SK-N-SH treated with all-trans-retinoic acid at 6 μM for 48 hours (cell line): ENCODE measurements at regions not wholly inside any gene's neighbourhood (a gene's known extent, or its start where the extent isn't known, plus 50 kb on each side); places are given as distances from the start of the nearest gene placed in this dataset.

Experiments used
- ATAC-seq: fragments of 200-7000 bp; cut with Tn5 transposase; 3 replicates; pipeline ENCODE4 v1.9.1; 2020; ENCODE audit warnings: mild to moderate bottlenecking, moderate library complexity
- ARNTL ChIP-seq: fragments of 450-650 bp; formaldehyde crosslinking; IDR thresholded peaks from 2 replicates; pipeline ENCODE4 v1.5.0; 2020; ENCODE audit warnings: low read depth, mild to moderate bottlenecking, moderate library complexity, borderline replicate concordance
- BACH2 ChIP-seq: fragments of 250-450 bp; sonication (Bioruptor Pico); IDR thresholded peaks from 2 replicates; pipeline ENCODE4 v1.9.0; 2021; ENCODE audit warnings: mild to moderate bottlenecking, borderline replicate concordance
- CSDC2 ChIP-seq: fragments of 250-450 bp; sonication (Bioruptor Pico); IDR thresholded peaks from 2 replicates; pipeline ENCODE4 v1.5.0; 2020; ENCODE audit warnings: mild to moderate bottlenecking, moderate library complexity
- ESRRG ChIP-seq: fragments of 250-450 bp; sonication (Bioruptor Pico); IDR thresholded peaks from 2 replicates; pipeline ENCODE4 v1.6.1; 2021; ENCODE audit warnings: mild to moderate bottlenecking
- GLIS3 ChIP-seq: fragments of 250-450 bp; sonication (Bioruptor Pico); IDR thresholded peaks from 2 replicates; pipeline ENCODE4 v1.5.0; 2020; ENCODE audit warnings: mild to moderate bottlenecking, moderate library complexity
- ISL1 ChIP-seq: fragments of 250-450 bp; sonication (Bioruptor Pico); IDR thresholded peaks from 2 replicates; pipeline ENCODE4 v2.1.2; 2022; ENCODE audit warnings: mild to moderate bottlenecking, moderate library complexity
- OSR1 ChIP-seq: fragments of 250-450 bp; sonication (Bioruptor Pico); IDR thresholded peaks from 2 replicates; pipeline ENCODE4 v1.8.0; 2022; ENCODE audit warnings: moderate library complexity, mild to moderate bottlenecking, inconsistent platforms
- PPARA ChIP-seq: fragments of 250-450 bp; sonication (Bioruptor Pico); IDR thresholded peaks from 2 replicates; pipeline ENCODE4 v1.5.0; 2020; ENCODE audit warnings: mild to moderate bottlenecking, borderline replicate concordance
- RARB ChIP-seq: fragments of 250-450 bp; sonication (Bioruptor Pico); IDR thresholded peaks from 2 replicates; pipeline ENCODE4 v1.8.0; 2021; ENCODE audit warnings: mild to moderate bottlenecking, moderate library complexity
- SNAI2 ChIP-seq: fragments of 250-450 bp; sonication (Bioruptor Pico); IDR thresholded peaks from 2 replicates; pipeline ENCODE4 v1.5.0; 2020; ENCODE audit warnings: mild to moderate bottlenecking, moderate library complexity
- TCF4 ChIP-seq: fragments of 250-450 bp; sonication (Bioruptor Pico); IDR thresholded peaks from 2 replicates; pipeline ENCODE4 v1.8.0; 2021; ENCODE audit warnings: mild to moderate bottlenecking, moderate library complexity, borderline replicate concordance
- TOX ChIP-seq: fragments of 250-450 bp; sonication (Bioruptor Pico); IDR thresholded peaks from 2 replicates; pipeline ENCODE4 v1.8.0; 2021; ENCODE audit warnings: mild to moderate bottlenecking, moderate library complexity, borderline replicate concordance
- ZC3H10 ChIP-seq: fragments of 250-450 bp; sonication (Bioruptor Pico); IDR thresholded peaks from 2 replicates; pipeline ENCODE4 v1.5.1; 2021; ENCODE audit warnings: mild to moderate bottlenecking, moderate library complexity
- ZFP3 ChIP-seq: fragments of 250-450 bp; sonication (Bioruptor Pico); IDR thresholded peaks from 2 replicates; pipeline ENCODE4 v1.5.0; 2020; ENCODE audit warnings: mild to moderate bottlenecking, moderate library complexity
- ZFP30 ChIP-seq: fragments of 450-650 bp; formaldehyde crosslinking; IDR thresholded peaks from 2 replicates; pipeline ENCODE4 v1.5.0; 2022; ENCODE audit warnings: mild to moderate bottlenecking, moderate library complexity
- ZNF565 ChIP-seq: fragments of 450-650 bp; formaldehyde crosslinking; conservative IDR thresholded peaks from 2 replicates; pipeline ENCODE4 v1.5.0; 2020; ENCODE audit warnings: low read depth, mild to moderate bottlenecking, moderate library complexity
- ZNF8 ChIP-seq: fragments of 450-650 bp; formaldehyde crosslinking; IDR thresholded peaks from 2 replicates; pipeline ENCODE4 v1.5.0; 2020; ENCODE audit warnings: mild to moderate bottlenecking, moderate library complexity
- TF ChIP-seq, protein P1 (sequence below): fragments of 250-450 bp; sonication (Bioruptor Pico); IDR thresholded peaks from 2 replicates; pipeline ENCODE4 v1.5.1; 2021; ENCODE audit warnings: mild to moderate bottlenecking, moderate library complexity
- TF ChIP-seq, protein P2 (sequence below): fragments of 250-450 bp; sonication (Bioruptor Pico); IDR thresholded peaks from 2 replicates; pipeline ENCODE4 v1.5.0; 2020; ENCODE audit warnings: mild to moderate bottlenecking, moderate library complexity
- TF ChIP-seq, protein P3 (sequence below): fragments of 250-450 bp; sonication (Bioruptor Pico); IDR thresholded peaks from 2 replicates; pipeline ENCODE4 v1.5.1; 2020; ENCODE audit warnings: low read depth, mild to moderate bottlenecking, moderate library complexity
- TF ChIP-seq, protein P4 (sequence below): fragments of 250-450 bp; sonication (Bioruptor Pico); IDR thresholded peaks from 2 replicates; pipeline ENCODE4 v1.8.0; 2021; ENCODE audit warnings: low read depth, mild to moderate bottlenecking, moderate library complexity, borderline replicate concordance

DNA sequence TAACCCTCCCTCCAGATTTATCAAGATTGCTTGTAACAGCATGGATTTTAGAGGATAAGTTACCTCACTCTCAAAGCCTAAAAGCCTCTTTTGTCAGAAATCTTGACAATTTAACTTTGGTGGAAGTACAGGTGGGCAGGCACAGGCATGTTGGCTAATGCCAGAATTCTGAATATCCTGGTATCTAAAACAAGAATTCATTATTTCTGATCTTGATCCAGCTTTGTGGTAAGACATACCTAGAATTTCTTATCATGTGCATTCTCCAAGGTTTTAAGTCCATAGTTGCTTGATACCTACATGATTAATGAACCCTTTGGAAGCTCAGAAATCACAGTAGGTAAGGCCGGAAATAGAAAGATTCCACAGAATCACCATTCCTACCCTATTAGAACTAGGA lies 109.9 kb upstream of the TTC14 start:
- TF ChIP-seq, protein P1, sequence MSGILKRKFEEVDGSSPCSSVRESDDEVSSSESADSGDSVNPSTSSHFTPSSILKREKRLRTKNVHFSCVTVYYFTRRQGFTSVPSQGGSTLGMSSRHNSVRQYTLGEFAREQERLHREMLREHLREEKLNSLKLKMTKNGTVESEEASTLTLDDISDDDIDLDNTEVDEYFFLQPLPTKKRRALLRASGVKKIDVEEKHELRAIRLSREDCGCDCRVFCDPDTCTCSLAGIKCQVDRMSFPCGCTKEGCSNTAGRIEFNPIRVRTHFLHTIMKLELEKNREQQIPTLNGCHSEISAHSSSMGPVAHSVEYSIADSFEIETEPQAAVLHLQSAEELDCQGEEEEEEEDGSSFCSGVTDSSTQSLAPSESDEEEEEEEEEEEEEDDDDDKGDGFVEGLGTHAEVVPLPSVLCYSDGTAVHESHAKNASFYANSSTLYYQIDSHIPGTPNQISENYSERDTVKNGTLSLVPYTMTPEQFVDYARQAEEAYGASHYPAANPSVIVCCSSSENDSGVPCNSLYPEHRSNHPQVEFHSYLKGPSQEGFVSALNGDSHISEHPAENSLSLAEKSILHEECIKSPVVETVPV (CRISPR knock-in tag): no peak
- TF ChIP-seq ARNTL (CRISPR knock-in tag) (no peak), ZC3H10 (CRISPR knock-in tag) (no peak), ZFP3 (no peak), RARB (CRISPR knock-in tag) (no peak), PPARA (CRISPR knock-in tag) (no peak), ZNF565 (CRISPR knock-in tag) (no peak), SNAI2 (CRISPR knock-in tag) (no peak), TCF4 (CRISPR knock-in tag) (no peak), OSR1 (CRISPR knock-in tag) (no peak), CSDC2 (no peak), TOX (no peak)
- TF ChIP-seq, protein P2, sequence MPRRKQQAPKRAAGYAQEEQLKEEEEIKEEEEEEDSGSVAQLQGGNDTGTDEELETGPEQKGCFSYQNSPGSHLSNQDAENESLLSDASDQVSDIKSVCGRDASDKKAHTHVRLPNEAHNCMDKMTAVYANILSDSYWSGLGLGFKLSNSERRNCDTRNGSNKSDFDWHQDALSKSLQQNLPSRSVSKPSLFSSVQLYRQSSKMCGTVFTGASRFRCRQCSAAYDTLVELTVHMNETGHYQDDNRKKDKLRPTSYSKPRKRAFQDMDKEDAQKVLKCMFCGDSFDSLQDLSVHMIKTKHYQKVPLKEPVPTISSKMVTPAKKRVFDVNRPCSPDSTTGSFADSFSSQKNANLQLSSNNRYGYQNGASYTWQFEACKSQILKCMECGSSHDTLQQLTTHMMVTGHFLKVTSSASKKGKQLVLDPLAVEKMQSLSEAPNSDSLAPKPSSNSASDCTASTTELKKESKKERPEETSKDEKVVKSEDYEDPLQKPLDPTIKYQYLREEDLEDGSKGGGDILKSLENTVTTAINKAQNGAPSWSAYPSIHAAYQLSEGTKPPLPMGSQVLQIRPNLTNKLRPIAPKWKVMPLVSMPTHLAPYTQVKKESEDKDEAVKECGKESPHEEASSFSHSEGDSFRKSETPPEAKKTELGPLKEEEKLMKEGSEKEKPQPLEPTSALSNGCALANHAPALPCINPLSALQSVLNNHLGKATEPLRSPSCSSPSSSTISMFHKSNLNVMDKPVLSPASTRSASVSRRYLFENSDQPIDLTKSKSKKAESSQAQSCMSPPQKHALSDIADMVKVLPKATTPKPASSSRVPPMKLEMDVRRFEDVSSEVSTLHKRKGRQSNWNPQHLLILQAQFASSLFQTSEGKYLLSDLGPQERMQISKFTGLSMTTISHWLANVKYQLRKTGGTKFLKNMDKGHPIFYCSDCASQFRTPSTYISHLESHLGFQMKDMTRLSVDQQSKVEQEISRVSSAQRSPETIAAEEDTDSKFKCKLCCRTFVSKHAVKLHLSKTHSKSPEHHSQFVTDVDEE (CRISPR knock-in tag): no peak
- TF ChIP-seq, protein P3, sequence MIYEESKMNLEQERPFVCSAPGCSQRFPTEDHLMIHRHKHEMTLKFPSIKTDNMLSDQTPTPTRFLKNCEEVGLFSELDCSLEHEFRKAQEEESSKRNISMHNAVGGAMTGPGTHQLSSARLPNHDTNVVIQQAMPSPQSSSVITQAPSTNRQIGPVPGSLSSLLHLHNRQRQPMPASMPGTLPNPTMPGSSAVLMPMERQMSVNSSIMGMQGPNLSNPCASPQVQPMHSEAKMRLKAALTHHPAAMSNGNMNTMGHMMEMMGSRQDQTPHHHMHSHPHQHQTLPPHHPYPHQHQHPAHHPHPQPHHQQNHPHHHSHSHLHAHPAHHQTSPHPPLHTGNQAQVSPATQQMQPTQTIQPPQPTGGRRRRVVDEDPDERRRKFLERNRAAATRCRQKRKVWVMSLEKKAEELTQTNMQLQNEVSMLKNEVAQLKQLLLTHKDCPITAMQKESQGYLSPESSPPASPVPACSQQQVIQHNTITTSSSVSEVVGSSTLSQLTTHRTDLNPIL (CRISPR knock-in tag): no peak
- ATAC-seq: no peak

DNA sequence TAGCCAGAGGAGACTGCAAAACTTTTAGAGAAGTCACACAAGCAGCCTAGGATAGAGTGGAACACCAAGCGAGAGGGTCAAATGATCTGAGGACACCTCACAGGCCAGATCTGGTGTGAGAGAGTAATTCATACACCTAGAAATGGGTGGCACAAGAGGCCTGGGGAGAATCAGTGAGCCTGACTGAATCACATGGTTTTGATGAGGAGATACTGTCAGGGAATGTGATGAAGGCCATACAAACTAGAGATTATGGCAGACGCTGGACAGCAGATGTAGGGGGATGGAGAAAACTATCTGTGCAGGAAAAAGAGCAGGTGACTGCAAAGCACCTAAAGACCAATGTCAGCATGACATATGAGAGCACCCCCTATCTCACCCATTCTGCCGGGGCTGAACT lies 105.0 kb upstream of the TTC14 start:
- ATAC-seq: no peak
- TF ChIP-seq ZFP30: no peak
- TF ChIP-seq, protein P2 (CRISPR knock-in tag): no peak
- TF ChIP-seq ZNF565 (CRISPR knock-in tag): no peak
- TF ChIP-seq ESRRG: no peak
- TF ChIP-seq BACH2 (CRISPR knock-in tag): no peak
- TF ChIP-seq, protein P4, sequence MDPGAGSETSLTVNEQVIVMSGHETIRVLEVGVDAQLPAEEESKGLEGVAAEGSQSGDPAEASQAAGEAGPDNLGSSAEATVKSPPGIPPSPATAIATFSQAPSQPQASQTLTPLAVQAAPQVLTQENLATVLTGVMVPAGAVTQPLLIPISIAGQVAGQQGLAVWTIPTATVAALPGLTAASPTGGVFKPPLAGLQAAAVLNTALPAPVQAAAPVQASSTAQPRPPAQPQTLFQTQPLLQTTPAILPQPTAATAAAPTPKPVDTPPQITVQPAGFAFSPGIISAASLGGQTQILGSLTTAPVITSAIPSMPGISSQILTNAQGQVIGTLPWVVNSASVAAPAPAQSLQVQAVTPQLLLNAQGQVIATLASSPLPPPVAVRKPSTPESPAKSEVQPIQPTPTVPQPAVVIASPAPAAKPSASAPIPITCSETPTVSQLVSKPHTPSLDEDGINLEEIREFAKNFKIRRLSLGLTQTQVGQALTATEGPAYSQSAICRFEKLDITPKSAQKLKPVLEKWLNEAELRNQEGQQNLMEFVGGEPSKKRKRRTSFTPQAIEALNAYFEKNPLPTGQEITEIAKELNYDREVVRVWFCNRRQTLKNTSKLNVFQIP: no peak
- TF ChIP-seq OSR1 (CRISPR knock-in tag): no peak
- TF ChIP-seq GLIS3 (CRISPR knock-in tag): no peak
- no peak for TF ChIP-seq ZNF8 (CRISPR knock-in tag)
- TF ChIP-seq, protein P1 (CRISPR knock-in tag): no peak
- no peak for TF ChIP-seq SNAI2 (CRISPR knock-in tag)
- no peak for TF ChIP-seq ISL1
- no peak for TF ChIP-seq TOX
- no peak for TF ChIP-seq ZFP3
- TF ChIP-seq TCF4 (CRISPR knock-in tag): no peak
- no peak for TF ChIP-seq ZC3H10 (CRISPR knock-in tag)
- no peak for TF ChIP-seq RARB (CRISPR knock-in tag)
- TF ChIP-seq, protein P3 (CRISPR knock-in tag): no peak
- no peak for TF ChIP-seq CSDC2
